HG02970 (cell line): ENCODE measurements at regions not wholly inside any gene's neighbourhood (a gene's known extent, or its start where the extent isn't known, plus 50 kb on each side); places are given as distances from the start of the nearest gene placed in this dataset.
A peak's percentile ranks its signal among the peaks of the same experiment; 100 is the strongest.

ENCODE experiments used
- ATAC-seq: cut with Tn5 transposase; IDR thresholded peaks from one replicate; pipeline ENCODE4 v1.9.1; 2021; ENCODE audit warnings: mild to moderate bottlenecking, moderate library complexity, moderate number of reproducible peaks; ENCODE audit not compliant: unreplicated experiment, low FRiP score

DNA sequence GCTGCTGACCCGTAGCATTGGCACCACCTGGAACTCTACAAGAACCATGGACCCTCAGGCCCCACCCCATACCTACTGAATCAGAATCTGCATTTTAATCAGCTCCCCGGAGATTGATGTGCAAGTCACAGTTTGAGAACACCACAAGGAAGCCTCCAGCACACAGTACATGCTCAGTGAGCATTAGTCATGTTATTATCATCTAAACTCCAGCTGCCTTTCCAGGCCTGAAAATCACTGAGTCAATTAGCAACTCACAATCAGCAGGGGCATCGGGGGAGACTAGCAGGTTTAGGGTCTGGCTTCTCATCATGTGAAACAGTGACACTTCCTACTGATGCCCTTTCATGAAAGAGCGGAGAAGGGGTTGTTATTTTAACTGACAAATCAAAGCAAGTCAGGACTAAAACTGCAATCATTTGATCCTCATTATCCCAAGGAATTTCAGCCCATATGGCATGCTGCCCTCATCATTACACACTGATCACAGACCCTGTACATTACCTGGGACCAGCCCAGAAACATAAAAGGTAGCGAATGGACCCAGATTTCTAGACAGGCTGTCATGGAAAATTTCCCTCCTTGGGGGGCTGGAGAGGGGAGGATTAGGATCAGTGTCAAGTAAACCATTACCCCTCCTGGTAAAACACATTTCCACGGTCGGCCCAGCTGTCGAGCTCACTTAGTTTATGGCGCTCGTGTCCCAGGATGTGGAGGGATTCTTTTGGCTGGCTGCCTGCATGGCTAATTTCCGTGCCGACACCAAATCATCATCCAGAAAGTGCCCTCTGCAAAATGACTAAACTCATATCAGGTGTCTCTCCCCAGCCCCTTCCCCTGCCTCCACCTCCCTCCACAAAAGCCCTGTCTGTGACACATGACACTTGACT is 122.8 kb downstream of the PRLHR start:
- ATAC-seq, result no peak

DNA sequence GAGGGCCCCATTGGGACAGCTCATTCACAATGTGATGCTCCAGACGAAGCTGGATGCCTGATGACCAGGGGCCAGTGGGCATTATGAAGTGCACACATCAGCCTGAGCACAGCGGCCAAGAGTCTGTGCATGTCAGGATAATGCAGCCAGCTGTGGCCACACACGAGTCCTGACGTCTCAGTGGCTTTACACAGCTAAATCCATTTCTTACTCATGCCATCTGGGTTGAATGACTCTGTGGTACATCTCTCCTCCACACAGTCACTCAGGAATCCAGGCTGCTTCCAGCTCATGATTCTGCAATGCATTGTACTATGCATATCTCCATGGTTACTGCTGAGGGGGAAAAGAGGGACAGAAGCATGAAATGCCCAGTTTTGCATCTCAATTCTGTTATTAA is 123.6 kb downstream of the PRLHR start:
- ATAC-seq, result no peak

- ATAC-seq, result no peak
Measured at GRCh38 chr10:118470470-118470869, 125.0 kb downstream of the PRLHR start.

- ATAC-seq, result no peak
Measured at GRCh38 chr10:118467200-118467599, 125.1 kb upstream of the FAM204A start.

DNA sequence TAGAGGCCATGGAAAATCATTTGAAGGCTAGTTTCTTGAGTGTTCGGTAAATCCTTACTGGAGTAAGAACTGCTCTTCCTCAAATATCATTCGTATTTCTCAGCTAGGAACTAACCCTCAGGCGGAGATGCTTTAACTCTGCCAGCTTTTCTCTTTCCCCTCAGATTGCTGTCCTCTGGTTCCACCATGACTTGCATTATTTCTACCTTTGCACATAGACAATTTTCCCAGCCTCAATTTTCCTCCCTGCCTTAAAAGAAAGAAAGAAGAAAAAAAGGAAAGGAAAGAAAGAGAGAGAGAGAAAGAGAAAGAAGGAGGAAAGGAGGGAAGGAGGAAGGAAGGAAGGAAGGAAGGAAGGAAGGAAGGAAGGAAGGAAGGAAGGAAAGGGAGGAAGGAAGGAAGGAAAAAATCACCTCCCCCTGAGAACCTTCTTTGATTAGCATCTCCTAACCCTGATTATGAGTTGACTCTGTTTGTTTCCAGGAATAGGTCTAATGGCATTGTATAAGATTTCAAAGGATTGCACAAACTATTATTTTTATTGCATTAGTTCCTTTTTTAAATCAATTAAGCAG is 123.3 kb upstream of the FAM204A start:
- ATAC-seq, result no peak

- no peak for ATAC-seq
Measured at GRCh38 chr10:118463740-118464139, 121.6 kb upstream of the FAM204A start.

GRCh38 chr10:118462401-118462800 is 120.3 kb upstream of the FAM204A start:
- no peak for ATAC-seq

DNA sequence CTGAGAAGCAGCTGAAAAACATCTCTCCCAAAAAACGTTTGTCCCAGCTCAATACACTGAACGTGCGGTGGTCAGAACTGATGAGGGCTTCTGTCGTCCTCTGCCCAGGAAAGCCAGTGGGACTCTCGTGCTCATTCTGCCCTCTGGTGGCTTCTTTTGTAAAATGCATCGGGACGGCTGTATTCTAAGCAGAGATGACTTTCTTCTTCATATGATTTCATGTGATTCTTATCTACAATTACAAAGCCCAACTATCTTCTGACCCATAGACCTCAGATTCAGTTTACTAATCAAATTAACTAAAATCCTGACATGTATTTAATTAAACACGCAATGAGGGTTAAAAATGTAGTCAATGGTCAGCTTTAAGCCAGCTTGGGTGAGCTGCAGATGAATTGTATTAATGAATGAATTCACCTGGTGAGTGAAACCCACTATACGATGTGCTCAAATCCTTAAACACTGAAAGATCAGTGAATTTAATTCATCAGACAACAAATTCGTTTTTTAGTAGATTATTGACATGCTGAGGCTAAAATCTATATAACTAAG is 117.6 kb upstream of the FAM204A start:
- peak; percentile 69 for ATAC-seq

- no peak for ATAC-seq
Measured at GRCh38 chr10:118458957-118459641, 117.0 kb upstream of the FAM204A start.

DNA sequence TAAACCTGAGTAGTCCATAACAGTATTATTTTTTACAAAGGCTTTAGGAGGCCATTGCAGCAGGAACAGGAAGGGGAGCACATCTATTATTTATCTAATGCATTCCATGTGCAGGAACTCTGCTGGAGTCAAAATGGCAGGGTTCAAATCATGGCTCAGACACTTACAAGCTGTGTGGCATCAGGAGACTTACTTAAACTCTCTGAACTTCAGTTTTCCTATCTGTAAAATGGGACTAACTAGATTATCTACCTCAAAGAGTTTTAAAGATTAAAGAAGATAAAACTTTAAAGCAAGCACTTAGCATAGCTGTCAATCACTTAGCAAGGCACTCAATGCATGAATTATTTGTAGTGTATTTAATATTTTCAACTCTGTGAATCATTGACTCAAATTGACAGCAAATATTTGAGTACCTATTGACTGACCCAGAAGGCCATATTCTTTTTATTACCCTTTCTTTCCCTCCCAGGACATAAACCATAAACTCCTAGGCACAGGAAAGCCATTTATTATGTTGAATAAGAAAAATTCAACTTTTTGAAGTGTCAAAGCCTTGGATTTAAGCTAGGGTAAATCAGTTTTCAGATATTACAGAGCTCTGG is 115.8 kb upstream of the FAM204A start:
- ATAC-seq, result no peak

- ATAC-seq, result no peak
Measured at GRCh38 chr10:118455181-118455695, 113.1 kb upstream of the FAM204A start.

- ATAC-seq, result no peak
Measured at GRCh38 chr10:118454211-118454610, 112.1 kb upstream of the FAM204A start.

- ATAC-seq, result no peak
Measured at GRCh38 chr10:118452098-118452497, 110.0 kb upstream of the FAM204A start.

DNA sequence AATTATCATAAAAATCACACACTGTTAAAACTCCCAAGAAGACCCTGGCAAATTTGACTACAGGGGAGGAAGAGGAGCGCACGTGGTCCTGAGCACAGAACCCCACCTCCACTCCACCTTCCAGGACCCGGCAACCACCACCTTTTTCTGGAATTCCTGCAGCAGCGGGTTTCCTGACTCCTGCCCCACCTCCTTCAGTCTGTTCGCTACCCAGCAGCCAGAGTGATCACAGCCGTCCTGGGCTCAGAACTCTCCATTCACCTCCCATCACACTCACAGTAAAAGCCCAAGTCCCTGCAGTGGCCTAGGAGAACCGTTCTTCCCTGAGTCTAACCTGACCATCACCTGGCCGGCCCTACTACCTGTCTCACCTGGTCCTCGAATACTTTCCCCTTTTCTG is 107.4 kb upstream of the FAM204A start:
- ATAC-seq, result no peak

GRCh38 chr10:118448744-118449143 is 106.6 kb upstream of the FAM204A start:
- no peak for ATAC-seq

- ATAC-seq, result no peak
Measured at GRCh38 chr10:118447478-118448270, 105.5 kb upstream of the FAM204A start.

DNA sequence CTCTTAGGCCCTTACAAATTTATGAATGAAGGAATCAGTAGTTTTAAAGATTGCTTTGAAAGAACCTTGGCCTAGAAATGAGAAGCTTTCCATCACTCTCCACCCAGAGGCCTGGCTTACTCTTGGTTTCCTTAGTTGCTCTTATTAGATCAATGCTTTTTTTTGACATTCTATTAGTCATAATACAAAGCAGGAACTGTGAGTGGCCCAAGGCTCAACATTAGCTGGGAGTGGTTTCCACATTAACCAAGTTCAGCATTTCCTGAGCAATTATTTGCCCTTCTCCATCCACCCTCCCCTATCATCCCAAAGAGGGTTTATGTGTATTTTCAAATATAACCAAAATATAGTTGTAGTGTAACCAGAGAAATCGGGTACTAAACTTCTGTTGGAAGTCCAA is 103.4 kb upstream of the FAM204A start:
- ATAC-seq, result no peak

DNA sequence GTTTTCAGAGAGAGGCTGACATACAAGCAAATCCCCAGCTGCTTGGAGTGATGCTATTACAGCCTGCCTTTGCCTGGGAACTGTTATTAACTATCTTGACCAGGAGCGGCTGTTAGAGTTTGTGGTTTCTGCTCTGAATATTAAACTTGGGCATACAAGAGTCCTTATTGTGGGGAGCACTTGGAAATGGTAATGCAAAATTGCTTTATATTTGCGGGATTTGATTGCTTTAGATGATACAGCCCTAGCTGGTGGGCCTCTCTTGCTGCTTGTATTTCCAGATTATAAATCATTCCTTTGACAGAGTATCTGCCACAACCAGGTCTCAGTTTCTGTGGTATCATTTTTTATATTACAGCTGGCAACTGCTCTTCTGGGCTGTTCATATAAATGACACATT is 101.9 kb upstream of the FAM204A start:
- no peak for ATAC-seq

DNA sequence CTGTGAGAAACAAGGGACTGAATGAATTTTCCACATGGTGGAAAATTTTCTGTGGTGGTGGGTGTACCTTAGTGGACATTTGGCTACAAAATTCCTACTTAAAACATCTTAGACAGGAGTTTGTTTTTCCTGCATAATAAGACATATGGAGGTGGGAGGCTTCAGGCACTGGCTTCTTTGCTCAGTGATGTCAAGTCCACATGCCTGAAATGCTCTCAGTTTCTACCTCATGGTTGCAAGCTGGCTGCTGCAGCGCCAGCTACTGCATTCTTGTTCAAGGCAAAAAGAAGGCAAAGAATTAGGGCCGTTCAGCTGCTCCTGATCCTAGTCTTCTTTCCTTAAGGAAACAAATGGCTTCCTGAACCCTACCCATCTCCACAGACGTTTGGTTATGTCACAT is 99.9 kb upstream of the FAM204A start:
- no peak for ATAC-seq

DNA sequence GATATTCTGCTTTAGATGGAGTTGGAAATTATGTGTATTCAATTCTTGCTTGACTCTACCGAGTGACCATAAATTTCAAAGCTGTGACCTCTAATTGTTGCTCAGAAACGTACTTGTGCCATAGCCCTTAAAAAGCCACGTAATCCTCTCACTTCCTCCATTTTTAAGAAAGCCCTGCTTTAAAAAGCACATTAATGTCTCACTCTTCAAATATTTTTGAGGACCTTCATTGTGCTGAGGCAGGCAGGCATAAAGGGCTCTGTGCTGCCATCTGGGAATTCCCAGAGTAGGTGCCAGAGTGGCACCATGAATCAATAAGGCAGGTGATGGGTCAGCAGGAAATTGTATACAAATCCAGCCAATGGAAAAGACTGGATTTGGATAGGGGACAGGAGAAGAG is 97.7 kb upstream of the FAM204A start:
- no peak for ATAC-seq
